OCI-LY1 (cell line): ENCODE measurements at regions not wholly inside any gene's neighbourhood (a gene's known extent, or its start where the extent isn't known, plus 50 kb on each side); places are given as distances from the start of the nearest gene placed in this dataset.

Source experiments
- CTCF ChIP-seq: fragments of 200-600 bp; sonication (generic), shearing (Covaris generic); IDR thresholded peaks from 2 replicates; pipeline ENCODE4 v1.5.1; 2017; ENCODE audit warnings: mild to moderate bottlenecking, antibody characterized with exemption, low read length, moderate library complexity, mixed read lengths
- EZH2 ChIP-seq: fragments of 200-600 bp; sonication (generic), shearing (Covaris generic); IDR thresholded peaks from 2 replicates; pipeline ENCODE4 v1.8.0; 2017; ENCODE audit warnings: borderline replicate concordance, mixed run types, mild to moderate bottlenecking, antibody characterized with exemption, low read length, moderate library complexity, mixed read lengths

- no peak for TF ChIP-seq CTCF
- no peak for TF ChIP-seq EZH2
Observed at GRCh38 chr16:11439790-11440656, 94.8 kb downstream of the RMI2 start.
